ENCODE measurements at regions not wholly inside any gene's neighbourhood (a gene's known extent, or its start where the extent isn't known, plus 50 kb on each side); places are given as distances from the start of the nearest gene placed in this dataset.

- no peaks in the 10 kb centered on the region for H3K36me3 Mint-ChIP-seq (ENCODE audit: unreplicated experiment)
- H3K4me3 Mint-ChIP-seq (ENCODE audit: unreplicated experiment): no peak overlapping the region
- H3K27me3 Mint-ChIP-seq (ENCODE audit: unreplicated experiment): no peaks in the 10 kb centered on the region
- H3K27ac Mint-ChIP-seq (ENCODE audit: unreplicated experiment): no peak overlapping the region
- DNase-seq (ENCODE audit: extremely low spot score, unreplicated experiment): no peak
- TF ChIP-seq, protein P1, sequence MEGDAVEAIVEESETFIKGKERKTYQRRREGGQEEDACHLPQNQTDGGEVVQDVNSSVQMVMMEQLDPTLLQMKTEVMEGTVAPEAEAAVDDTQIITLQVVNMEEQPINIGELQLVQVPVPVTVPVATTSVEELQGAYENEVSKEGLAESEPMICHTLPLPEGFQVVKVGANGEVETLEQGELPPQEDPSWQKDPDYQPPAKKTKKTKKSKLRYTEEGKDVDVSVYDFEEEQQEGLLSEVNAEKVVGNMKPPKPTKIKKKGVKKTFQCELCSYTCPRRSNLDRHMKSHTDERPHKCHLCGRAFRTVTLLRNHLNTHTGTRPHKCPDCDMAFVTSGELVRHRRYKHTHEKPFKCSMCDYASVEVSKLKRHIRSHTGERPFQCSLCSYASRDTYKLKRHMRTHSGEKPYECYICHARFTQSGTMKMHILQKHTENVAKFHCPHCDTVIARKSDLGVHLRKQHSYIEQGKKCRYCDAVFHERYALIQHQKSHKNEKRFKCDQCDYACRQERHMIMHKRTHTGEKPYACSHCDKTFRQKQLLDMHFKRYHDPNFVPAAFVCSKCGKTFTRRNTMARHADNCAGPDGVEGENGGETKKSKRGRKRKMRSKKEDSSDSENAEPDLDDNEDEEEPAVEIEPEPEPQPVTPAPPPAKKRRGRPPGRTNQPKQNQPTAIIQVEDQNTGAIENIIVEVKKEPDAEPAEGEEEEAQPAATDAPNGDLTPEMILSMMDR (IDR thresholded peaks at IDR 0.05): no peak
- H3K9me3 Mint-ChIP-seq (ENCODE audit: unreplicated experiment): no peaks in the 10 kb centered on the region
- no peaks in the 10 kb centered on the region for H3K4me1 Mint-ChIP-seq (ENCODE audit: unreplicated experiment)
Observed at GRCh38 chr12:111143271-111143670, 222.9 kb upstream of the MYL2 start.

DNA sequence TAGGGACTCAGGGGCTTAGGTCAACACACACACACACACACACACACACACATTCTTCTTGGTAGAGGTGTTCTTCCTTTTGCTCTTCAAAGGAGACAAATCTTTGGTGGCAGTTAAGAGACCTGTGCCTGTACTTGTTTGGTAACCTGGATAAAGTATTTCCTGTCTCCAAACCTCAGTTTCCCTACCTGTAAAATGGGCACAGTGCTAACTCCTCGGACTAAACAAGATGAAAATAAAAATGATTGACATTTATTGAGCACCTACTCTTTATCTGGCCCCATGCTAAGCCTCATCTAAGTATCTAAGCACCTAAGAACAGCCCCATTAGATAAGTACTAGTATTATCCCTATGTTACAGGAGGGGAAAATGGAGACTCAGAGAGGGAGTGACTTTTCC is 220.8 kb upstream of the MYL2 start:
- no peaks in the 10 kb centered on the region for H3K4me1 Mint-ChIP-seq (ENCODE audit: unreplicated experiment)
- no peak overlapping the region for H3K27ac Mint-ChIP-seq (ENCODE audit: unreplicated experiment)
- H3K36me3 Mint-ChIP-seq (ENCODE audit: unreplicated experiment): no peaks in the 10 kb centered on the region
- H3K9me3 Mint-ChIP-seq (ENCODE audit: unreplicated experiment): no peaks in the 10 kb centered on the region
- H3K27me3 Mint-ChIP-seq (ENCODE audit: unreplicated experiment): no peaks in the 10 kb centered on the region
- TF ChIP-seq, protein P1 (IDR thresholded peaks at IDR 0.05): no peak
- DNase-seq (ENCODE audit: extremely low spot score, unreplicated experiment): no peak
- H3K4me3 Mint-ChIP-seq (ENCODE audit: unreplicated experiment): no peak overlapping the region

DNA sequence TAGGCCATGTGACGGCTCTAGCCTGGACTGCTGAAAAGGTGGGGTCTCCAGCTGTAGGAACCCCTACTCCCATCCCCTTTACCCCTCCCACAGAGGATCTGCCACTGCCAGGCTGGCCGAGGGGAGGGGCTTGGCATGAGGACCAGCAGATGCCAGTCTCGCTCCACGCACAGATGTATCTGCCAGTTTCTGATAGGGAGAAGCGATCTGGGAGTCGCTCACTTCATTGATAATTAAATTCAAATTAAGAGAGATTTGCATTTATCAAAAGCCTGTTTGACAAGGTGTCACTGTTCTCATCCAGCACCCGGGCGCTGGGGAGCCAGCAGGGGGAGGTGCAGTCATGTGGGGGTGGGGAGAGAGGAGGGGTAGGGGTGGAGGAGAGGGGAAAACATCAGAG is 217.6 kb upstream of the MYL2 start:
- DNase-seq (ENCODE audit: extremely low spot score, unreplicated experiment): no peak
- Mint-ChIP-seq H3K4me3 (ENCODE audit: unreplicated experiment) (no peak overlapping the region), H3K36me3 (ENCODE audit: unreplicated experiment) (no peaks in the 10 kb centered on the region), H3K9me3 (ENCODE audit: unreplicated experiment) (peaks cover 10% of the 10 kb centered on the region), H3K27ac (ENCODE audit: unreplicated experiment) (no peak overlapping the region), H3K4me1 (ENCODE audit: unreplicated experiment) (no peaks in the 10 kb centered on the region), H3K27me3 (ENCODE audit: unreplicated experiment) (no peaks in the 10 kb centered on the region)
- TF ChIP-seq, protein P1 (IDR thresholded peaks at IDR 0.05): no peak

GRCh38 chr12:111135293-111135832 is 215.0 kb upstream of the MYL2 start:
- H3K4me3 Mint-ChIP-seq (ENCODE audit: unreplicated experiment): no peak overlapping the region
- H3K27me3 Mint-ChIP-seq (ENCODE audit: unreplicated experiment): peaks cover 4% of the 10 kb centered on the region
- H3K4me1 Mint-ChIP-seq (ENCODE audit: unreplicated experiment): no peaks in the 10 kb centered on the region
- no peak for DNase-seq (ENCODE audit: extremely low spot score, unreplicated experiment)
- no peak overlapping the region for H3K27ac Mint-ChIP-seq (ENCODE audit: unreplicated experiment)
- peaks cover 10% of the 10 kb centered on the region for H3K9me3 Mint-ChIP-seq (ENCODE audit: unreplicated experiment)
- no peaks in the 10 kb centered on the region for H3K36me3 Mint-ChIP-seq (ENCODE audit: unreplicated experiment)
- TF ChIP-seq, protein P1 (IDR thresholded peaks at IDR 0.05): no peak

GRCh38 chr12:111130336-111130735 is 210.0 kb upstream of the MYL2 start:
- H3K27me3 Mint-ChIP-seq (ENCODE audit: unreplicated experiment): peaks cover 4% of the 10 kb centered on the region
- TF ChIP-seq, protein P1 (IDR thresholded peaks at IDR 0.05): no peak
- H3K9me3 Mint-ChIP-seq (ENCODE audit: unreplicated experiment): peaks cover 4% of the 10 kb centered on the region
- no peak overlapping the region for H3K27ac Mint-ChIP-seq (ENCODE audit: unreplicated experiment)
- H3K36me3 Mint-ChIP-seq (ENCODE audit: unreplicated experiment): no peaks in the 10 kb centered on the region
- no peak overlapping the region for H3K4me3 Mint-ChIP-seq (ENCODE audit: unreplicated experiment)
- no peak for DNase-seq (ENCODE audit: extremely low spot score, unreplicated experiment)
- H3K4me1 Mint-ChIP-seq (ENCODE audit: unreplicated experiment): no peaks in the 10 kb centered on the region

Data from osteocyte (in vitro differentiated cells).